Chondrocyte (in vitro differentiated cells): ENCODE measurements at regions not wholly inside any gene's neighbourhood (a gene's known extent, or its start where the extent isn't known, plus 50 kb on each side); places are given as distances from the start of the nearest gene placed in this dataset.

Source experiments
- DNase-seq: peaks from one replicate; pipeline ENCODE4 v3.0.0; 2021; ENCODE audit warnings: mixed read lengths, low spot score
- H3K27ac Mint-ChIP-seq: one replicate; pipeline ENCODE4 v1.8.0; 2021; ENCODE audit warnings: mild to moderate bottlenecking, moderate library complexity, mixed read lengths; ENCODE audit not compliant: unreplicated experiment
- H3K27me3 Mint-ChIP-seq: 2 replicates; pipeline ENCODE4 v1.8.0; 2021; ENCODE audit warnings: low read depth, mixed read lengths
- H3K36me3 Mint-ChIP-seq: 2 replicates; pipeline ENCODE4 v1.8.0; 2021; ENCODE audit warnings: low read depth, mixed read lengths
- H3K4me1 Mint-ChIP-seq: 2 replicates; pipeline ENCODE4 v1.8.0; 2021; ENCODE audit warnings: low read depth, mild to moderate bottlenecking, mixed read lengths
- H3K4me3 Mint-ChIP-seq: one replicate; pipeline ENCODE4 v1.8.0; 2021; ENCODE audit warnings: mild to moderate bottlenecking, moderate library complexity, mixed read lengths; ENCODE audit not compliant: unreplicated experiment
- H3K9me3 Mint-ChIP-seq: 2 replicates; pipeline ENCODE4 v1.8.0; 2021; ENCODE audit warnings: low read depth, mixed read lengths
- CTCF ChIP-seq: fragments of 200-600 bp; sonication (generic); IDR thresholded peaks from 2 replicates; pipeline ENCODE4 v1.5.0; 2021; ENCODE audit warnings: antibody characterized with exemption, mild to moderate bottlenecking, moderate library complexity

DNA sequence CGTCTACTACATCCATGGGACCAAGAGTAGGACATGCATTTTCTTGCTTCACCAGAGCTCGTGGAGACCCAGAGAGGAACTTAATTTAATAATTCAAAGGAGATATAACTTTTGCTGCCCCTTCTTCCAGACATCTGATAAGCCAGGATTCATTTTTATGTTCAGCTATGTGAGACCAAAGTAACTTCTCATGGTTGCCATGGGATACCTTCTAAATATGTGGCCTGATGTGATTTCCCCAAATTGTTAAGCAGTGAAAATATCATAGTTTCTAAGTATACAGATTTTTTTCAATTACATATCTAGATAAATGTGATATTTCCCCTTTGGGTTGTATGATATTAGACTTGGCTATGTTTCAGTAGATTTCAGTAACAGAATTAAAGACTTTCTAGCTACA lies 185.5 kb upstream of the FN1 start:
- H3K4me3 Mint-ChIP-seq: no peak overlapping the region
- H3K4me1 Mint-ChIP-seq: peaks cover 88% of the 10 kb centered on the region
- no peaks in the 10 kb centered on the region for H3K27me3 Mint-ChIP-seq
- no peak for DNase-seq
- peak overlapping the region; percentile 78 for H3K27ac Mint-ChIP-seq
- H3K36me3 Mint-ChIP-seq: peaks cover 4% of the 10 kb centered on the region
- peaks cover 9% of the 10 kb centered on the region for H3K9me3 Mint-ChIP-seq
- no peak for TF ChIP-seq CTCF

DNA sequence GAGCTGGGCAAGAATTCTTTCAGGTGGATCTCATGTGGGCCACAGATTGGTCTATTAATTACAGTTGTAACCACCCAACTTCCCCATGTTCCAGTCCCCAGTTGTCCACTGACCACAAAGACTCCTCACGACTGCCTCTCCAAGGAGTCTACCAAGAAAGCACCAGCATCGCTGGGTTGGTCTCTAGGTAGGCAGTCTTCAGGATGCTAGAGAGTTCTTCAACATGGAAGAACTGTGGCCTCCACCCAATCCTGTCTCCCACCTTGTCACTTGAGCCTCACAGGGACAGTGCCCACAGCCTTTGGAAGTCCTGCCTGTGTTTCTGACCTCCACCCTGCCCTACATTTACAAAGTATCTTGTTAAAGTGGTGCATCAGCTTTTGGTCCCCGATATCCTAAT lies 184.7 kb upstream of the FN1 start:
- no peak overlapping the region for H3K4me3 Mint-ChIP-seq
- peaks cover 86% of the 10 kb centered on the region for H3K4me1 Mint-ChIP-seq
- H3K27ac Mint-ChIP-seq: peak overlapping the region; percentile 78
- no peaks in the 10 kb centered on the region for H3K27me3 Mint-ChIP-seq
- no peak for TF ChIP-seq CTCF
- peaks cover 4% of the 10 kb centered on the region for H3K36me3 Mint-ChIP-seq
- no peak for DNase-seq
- H3K9me3 Mint-ChIP-seq: peaks cover 9% of the 10 kb centered on the region

- peak overlapping the region; percentile 3 for H3K4me3 Mint-ChIP-seq
- H3K9me3 Mint-ChIP-seq: peaks cover 9% of the 10 kb centered on the region
- no peak for DNase-seq
- TF ChIP-seq CTCF: no peak
- H3K27me3 Mint-ChIP-seq: no peaks in the 10 kb centered on the region
- peak overlapping the region; percentile 86 for H3K27ac Mint-ChIP-seq
- peaks cover 84% of the 10 kb centered on the region for H3K4me1 Mint-ChIP-seq
- H3K36me3 Mint-ChIP-seq: peaks cover 4% of the 10 kb centered on the region
Measured at GRCh38 chr2:215619989-215620388, 184.1 kb upstream of the FN1 start.

GRCh38 chr2:215619022-215619958 lies 183.4 kb upstream of the FN1 start:
- Mint-ChIP-seq H3K27me3 (no peaks in the 10 kb centered on the region), H3K4me3 (peak overlapping the region; percentile 39), H3K27ac (peak overlapping the region; percentile 86), H3K9me3 (peaks cover 9% of the 10 kb centered on the region), H3K36me3 (peaks cover 4% of the 10 kb centered on the region), H3K4me1 (peaks cover 83% of the 10 kb centered on the region)
- no peak for DNase-seq
- no peak for TF ChIP-seq CTCF

DNA sequence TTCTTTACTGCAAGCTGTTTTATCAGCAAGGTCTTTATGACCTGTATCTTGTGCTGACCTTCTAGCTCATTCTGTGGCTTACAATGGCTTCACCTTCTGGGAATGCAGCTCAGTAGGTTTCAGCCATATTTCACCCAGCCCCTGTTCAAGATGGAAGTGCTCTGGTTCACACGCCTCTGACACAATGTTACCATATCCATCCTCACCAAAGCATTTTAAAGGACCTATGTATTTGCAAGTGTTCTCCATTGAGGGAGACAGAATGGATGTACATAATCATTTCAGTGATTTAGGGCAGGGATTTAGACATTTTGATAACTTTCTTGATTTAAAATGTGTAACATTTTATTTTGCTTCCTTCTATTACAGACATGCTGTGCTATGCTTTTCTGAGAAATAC lies 182.3 kb upstream of the FN1 start:
- Mint-ChIP-seq H3K27ac (no peak overlapping the region), H3K4me1 (peaks cover 83% of the 10 kb centered on the region), H3K9me3 (peaks cover 9% of the 10 kb centered on the region), H3K36me3 (peaks cover 4% of the 10 kb centered on the region), H3K27me3 (no peaks in the 10 kb centered on the region), H3K4me3 (no peak overlapping the region)
- no peak for TF ChIP-seq CTCF
- DNase-seq: no peak
